Activated naive CD4-positive, alpha-beta T cell treated with anti-CD3 and anti-CD28 coated beads, Interleukin-2, amount 50 U/mL, for 16 hours (primary cell): ENCODE measurements at regions not wholly inside any gene's neighbourhood (a gene's known extent, or its start where the extent isn't known, plus 50 kb on each side); places are given as distances from the start of the nearest gene placed in this dataset.
"Not testable (repeated sequence)": the region's sequence is repeated elsewhere in the genome, so short reads cannot be mapped to it uniquely, and the experiment has no call there.

Source experiments
- DNase-seq: peaks from one replicate; pipeline ENCODE4 v3.0.0-alpha.2; 2020

- DNase-seq = no peak
Measured at GRCh38 chr4:159859656-159860148, 756.8 kb downstream of the RAPGEF2 start.

GRCh38 chr4:159860945-159861344 lies 758.1 kb downstream of the RAPGEF2 start:
- DNase-seq = no peak

GRCh38 chr4:159864337-159864736 lies 761.5 kb downstream of the RAPGEF2 start:
- no peak for DNase-seq

DNA sequence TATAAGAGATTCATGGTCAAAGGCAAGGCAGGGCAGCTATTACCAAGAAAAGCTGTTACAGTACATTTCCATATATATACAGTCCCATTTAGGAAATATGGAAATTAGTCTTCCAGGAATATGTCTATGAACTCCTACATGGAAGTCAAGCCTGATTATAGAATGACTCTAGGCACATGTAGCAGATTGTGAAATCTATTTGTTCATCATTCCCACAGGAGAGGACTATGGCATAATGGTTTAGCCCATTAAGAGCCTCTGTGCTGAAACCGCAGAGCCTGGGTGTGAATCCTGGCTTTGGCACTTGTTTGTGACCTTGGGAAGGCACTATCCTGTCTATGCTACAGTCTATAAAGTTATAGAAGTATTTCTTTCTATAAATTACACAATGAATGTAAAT lies 764.8 kb downstream of the RAPGEF2 start:
- DNase-seq = no peak

DNA sequence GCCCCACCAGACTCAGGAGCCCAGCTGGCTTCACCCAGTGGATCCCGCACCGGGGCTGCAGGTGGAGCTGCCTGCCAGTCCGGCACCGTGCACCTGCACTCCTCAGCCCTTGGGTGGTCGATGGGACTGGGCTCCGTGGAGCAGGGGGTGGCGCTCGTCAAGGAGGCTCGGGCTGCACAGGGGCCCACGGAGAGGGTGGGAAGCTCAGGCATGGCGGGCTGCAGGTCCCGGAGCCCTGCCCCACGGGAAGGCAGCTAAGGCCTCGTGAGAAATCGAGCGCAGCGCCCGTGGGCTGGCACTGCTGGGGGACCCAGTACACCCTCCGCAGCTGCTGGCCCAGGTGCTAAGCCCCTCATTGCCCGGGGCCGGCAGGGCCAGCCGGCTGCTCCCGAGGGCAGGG lies 766.1 kb downstream of the RAPGEF2 start:
- not testable (repeated sequence) for DNase-seq

DNA sequence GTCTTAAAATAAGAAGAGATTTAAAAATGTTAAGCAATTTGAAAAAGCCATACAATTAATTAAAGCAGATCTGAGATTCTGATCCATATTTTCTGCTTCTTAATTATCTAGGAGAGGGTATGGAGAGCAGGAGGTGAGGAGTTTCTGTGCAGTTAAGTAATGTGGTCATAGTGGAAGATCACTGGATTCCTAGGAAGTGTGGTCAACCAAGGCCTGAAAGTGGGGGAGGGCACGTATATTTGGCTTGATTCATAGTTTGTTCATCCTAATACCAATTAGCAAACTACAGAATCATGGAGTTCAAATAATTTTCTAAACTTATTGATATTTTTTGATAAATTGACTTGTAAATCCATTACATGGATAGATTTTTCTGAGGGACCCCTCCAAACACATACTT lies 768.3 kb downstream of the RAPGEF2 start:
- DNase-seq = no peak

DNA sequence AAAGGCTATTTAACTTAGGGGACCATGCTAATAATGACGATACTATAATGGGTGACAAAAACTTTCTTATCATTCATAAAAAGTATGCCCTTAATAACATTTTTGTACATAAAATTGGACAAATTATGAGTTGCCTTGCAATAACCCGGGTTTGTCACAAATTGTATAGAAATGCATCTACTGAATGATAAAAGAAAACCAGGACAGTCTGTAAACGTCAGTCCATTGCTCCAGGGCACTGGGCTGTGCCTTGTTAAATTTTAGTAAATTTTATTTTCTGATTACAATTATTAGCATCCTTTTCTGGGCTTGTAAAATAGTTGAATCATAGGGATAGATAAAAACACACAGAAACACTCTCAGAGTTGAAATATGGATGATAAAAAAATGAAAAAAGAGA lies 778.3 kb downstream of the RAPGEF2 start:
- no peak for DNase-seq

GRCh38 chr4:159884989-159885388 lies 782.1 kb downstream of the RAPGEF2 start:
- no peak for DNase-seq

GRCh38 chr4:159899596-159899995 lies 796.7 kb downstream of the RAPGEF2 start:
- DNase-seq = no peak

DNA sequence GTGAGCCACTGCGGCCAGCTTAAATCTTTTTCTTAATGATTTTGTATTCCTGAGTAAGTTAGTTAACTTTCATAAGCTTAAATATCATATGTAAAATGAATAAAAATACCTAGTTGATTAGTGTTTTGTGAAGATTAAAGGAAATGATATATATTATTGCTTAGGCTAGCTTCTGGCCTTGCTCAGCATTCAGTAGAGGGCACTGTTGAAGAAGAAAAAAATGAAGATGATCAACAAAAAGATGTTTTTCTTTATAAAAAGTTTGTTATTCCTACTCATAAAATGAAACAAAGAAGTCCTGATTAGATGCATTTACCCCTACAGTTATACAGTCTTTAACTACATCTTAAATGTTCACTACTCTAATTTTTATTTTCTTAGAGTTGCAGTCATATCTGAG lies 797.7 kb downstream of the RAPGEF2 start:
- DNase-seq = no peak

- DNase-seq = no peak
Measured at GRCh38 chr4:159902648-159903047, 799.8 kb downstream of the RAPGEF2 start.

DNA sequence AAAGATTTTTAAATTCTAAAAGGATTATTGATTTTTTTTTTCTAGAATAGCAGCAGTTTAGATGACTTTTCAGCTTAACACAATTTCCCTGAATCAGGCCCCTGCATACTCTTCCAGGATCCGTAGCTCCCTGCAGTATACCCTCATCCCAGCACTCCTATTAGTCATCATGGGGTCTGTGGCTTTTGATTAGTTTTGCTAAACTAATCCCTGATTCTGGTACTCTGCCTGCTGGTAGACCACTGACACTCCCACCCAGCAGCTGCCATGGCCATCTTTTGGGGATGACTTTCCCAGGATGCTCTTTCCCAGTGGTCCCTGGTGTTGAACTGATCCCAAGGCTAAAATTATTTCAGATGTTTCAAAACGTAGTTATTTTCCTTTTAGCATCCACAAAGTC lies 802.0 kb downstream of the RAPGEF2 start:
- DNase-seq = no peak

DNA sequence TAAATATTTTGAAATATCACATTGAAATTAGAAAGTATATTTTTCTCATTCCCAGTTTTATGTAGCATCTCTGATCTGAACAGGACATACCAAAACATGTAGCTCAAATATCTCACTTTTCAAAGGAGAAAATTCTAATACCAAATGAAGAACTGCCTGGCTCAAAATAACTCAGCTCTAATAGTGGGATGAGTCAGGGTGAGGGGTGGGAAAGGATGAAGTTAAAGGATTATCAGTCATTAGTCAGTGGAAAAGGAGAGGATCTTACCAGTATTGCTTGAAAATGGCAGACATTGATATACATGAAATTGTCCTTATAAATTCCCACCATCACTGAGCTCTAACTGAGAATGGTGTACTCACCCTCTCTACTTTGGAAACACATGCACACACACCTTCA lies 803.2 kb downstream of the RAPGEF2 start:
- no peak for DNase-seq

- DNase-seq = no peak
Measured at GRCh38 chr4:159906517-159906916, 803.6 kb downstream of the RAPGEF2 start.

DNA sequence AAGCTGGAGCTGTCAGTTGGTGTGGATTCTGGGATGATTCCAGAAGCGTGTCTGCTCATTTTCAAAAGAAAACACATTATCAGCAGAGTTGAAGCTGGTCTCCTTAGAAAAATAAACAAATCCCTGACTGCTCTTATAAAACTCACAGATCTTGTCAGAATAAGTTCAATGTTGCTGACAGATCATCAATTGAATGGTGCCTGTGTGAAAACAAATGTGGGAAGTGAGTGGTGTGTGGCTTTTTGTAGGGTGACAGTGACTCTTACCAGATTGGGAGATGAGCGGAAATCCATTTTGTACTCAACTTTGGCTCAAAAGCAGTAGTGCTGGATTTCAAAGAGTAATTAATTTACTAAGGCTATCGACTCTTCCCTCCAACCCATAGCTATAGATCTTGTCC lies 807.8 kb downstream of the RAPGEF2 start:
- no peak for DNase-seq

GRCh38 chr4:159922119-159922518 lies 819.2 kb downstream of the RAPGEF2 start:
- DNase-seq = no peak

DNA sequence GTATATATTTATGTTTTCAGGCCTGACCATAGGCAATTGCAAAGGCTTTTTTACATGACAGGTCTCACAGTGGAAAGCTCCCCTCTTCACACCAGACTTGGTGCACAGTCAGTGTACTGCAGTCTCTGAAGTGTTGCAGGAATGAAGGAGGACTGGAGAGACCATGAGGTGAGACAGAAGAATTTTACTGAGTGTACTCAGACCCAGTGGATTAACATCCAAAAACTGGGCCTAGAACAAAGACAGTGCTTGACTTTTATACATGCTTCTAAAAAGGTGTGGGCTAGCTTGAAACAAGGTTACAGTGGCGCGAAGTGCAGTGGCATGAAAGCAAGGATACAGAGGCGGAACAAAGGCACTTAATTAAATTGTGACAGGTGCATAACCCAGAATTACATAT lies 822.9 kb downstream of the RAPGEF2 start:
- no peak for DNase-seq

GRCh38 chr4:159926871-159927270 lies 824.0 kb downstream of the RAPGEF2 start:
- no peak for DNase-seq

DNA sequence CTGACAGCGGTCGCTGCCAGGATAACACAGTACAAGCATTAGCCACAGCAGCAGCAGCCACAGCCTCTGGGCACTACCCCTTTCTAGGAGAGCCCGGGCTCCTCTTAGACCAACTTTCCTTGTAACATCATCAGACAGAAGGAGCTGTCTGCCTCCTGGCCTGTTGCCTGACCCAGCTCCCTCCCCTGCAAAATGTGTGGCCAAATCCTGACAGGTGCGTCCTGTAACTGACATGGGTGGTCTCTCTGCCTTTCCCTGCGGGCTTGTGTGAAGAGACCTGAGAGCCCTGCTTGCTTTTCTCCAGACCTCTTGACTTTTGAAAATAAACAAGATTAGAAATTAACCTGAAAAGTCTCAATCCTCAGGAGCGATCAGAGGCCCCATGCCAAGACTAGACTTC lies 824.9 kb downstream of the RAPGEF2 start:
- no peak for DNase-seq

DNA sequence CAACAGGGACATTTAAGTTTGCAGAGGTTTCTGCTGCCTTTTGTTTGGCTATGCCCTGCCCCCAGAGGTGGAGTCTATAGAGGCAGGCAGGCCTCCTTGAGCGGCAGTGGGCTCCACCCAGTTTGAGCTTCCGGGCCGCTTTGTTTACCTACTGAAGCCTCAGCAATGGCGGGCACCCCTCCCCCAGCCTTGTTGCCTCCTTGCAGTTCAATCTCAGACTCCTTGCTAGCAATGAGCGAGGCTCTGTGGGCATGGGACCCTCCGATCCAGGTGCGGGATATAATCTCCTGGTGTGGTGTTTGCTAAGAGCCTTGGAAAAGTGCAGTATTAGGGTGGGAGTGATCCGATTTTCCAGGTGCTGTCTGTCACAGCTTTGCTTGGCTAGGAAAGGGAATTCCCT lies 831.7 kb downstream of the RAPGEF2 start:
- DNase-seq = not testable (repeated sequence)

DNA sequence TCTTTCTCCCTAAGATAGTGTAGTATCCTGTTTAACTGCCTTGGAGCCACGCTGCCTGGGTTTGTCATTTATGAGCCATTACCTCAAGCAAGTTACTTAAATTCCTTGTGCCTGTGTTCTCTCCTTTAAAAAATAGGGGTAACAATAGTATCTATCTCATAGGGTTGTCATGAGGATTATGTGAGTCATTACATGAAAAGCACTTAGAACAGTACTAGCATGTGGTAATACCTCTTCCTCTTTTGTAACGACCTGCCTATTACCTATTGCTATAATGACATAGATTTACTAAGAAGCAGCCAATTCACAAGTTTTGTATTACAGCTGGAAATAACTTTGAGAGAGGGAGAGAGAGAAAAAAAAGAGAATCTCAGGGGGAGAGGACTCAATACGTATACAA lies 834.7 kb downstream of the RAPGEF2 start:
- no peak for DNase-seq

- DNase-seq = not testable (repeated sequence)
Measured at GRCh38 chr4:159939681-159940080, 836.8 kb downstream of the RAPGEF2 start.

DNA sequence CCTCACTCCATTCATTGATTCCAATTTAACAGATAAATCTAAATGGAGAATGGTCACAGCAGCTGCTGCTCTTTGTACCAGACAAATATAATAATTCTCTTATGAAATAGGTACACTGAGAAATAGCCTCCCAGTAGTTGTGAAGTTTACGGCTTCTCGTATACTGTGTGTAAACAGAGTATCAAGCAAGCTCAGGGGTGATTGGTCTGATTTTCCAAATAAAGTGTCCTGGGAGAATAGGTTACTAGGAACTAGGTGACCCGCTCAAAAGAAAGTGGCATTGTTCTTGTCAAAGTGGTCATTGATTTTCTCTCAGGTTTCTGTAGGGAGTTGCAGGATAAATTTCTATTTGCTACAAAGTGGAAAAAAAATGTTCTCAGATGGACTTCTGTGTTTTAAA lies 838.2 kb downstream of the RAPGEF2 start:
- no peak for DNase-seq

DNA sequence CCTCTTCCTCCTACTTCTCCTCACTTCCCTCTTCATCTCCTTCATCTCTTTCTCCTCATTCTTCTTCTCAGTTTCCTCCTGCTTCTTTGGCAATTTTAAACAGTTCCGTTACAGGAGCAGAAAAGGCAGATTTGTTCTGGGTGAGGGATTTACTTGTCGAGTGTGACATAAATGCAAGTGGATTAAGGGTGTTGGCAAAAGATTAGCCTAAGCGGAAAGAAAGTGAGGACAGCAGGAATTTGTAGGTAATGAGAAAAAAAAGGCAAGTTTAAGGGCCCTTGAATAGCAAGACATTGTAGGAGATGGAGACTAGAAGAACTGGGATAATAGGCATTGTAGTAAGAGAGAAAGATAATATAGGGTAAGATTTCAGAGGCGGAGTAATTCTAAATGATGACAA lies 841.6 kb downstream of the RAPGEF2 start:
- no peak for DNase-seq

DNA sequence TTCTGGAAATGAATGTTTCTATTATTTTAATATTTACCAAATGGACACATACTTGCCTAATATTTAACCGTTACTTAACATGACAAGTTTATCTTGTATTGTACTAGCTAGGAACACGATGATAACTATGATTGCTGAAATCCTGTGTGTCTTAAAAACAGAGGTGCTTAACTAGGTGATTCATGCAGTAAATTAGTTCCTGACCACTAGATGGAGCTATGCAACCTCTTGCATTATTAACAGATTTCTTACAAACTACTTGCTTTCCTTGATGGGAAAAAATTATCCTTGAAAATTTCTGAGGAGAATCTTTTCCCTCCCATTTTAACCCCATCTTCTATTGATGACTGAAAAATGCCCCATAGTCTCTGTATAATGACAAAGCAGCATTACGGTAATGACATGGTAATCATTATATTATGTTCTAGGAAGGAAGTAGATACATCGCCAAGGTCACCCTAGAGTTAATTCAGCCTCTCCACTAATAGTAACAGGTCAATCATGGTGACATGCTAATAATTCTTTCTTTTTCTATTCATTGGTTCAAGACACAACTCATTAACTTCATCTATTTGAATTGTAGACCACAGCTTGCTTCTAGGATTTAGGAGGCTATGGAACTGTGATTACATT lies 844.2 kb downstream of the RAPGEF2 start:
- DNase-seq = no peak
